GM19025 (cell line): ENCODE measurements at regions not wholly inside any gene's neighbourhood (a gene's known extent, or its start where the extent isn't known, plus 50 kb on each side); places are given as distances from the start of the nearest gene placed in this dataset.

Experiments used
- ATAC-seq: cut with Tn5 transposase; IDR thresholded peaks from one replicate; pipeline ENCODE4 v1.9.1; 2021; ENCODE audit warnings: mild to moderate bottlenecking, low read depth, moderate library complexity; ENCODE audit not compliant: unreplicated experiment

GRCh38 chr5:8234179-8234770 lies 365.3 kb downstream of the MTRR start:
- ATAC-seq: no peak

GRCh38 chr5:8238080-8238479 lies 369.1 kb downstream of the MTRR start:
- ATAC-seq: no peak

- ATAC-seq: no peak
Observed at GRCh38 chr5:8239198-8239597, 370.2 kb downstream of the MTRR start.

GRCh38 chr5:8239646-8240045 lies 370.7 kb downstream of the MTRR start:
- no peak for ATAC-seq

- ATAC-seq: no peak
Observed at GRCh38 chr5:8241076-8241475, 372.1 kb downstream of the MTRR start.

GRCh38 chr5:8241558-8241957 lies 372.6 kb downstream of the MTRR start:
- no peak for ATAC-seq

GRCh38 chr5:8247049-8247899 lies 378.3 kb downstream of the MTRR start:
- ATAC-seq: no peak

- no peak for ATAC-seq
Observed at GRCh38 chr5:8253376-8253775, 384.4 kb downstream of the MTRR start.

- ATAC-seq: no peak
Observed at GRCh38 chr5:8254674-8255073, 385.7 kb downstream of the MTRR start.

- ATAC-seq: no peak
Observed at GRCh38 chr5:8258801-8259200, 389.9 kb downstream of the MTRR start.

- ATAC-seq: no peak
Observed at GRCh38 chr5:8270246-8270645, 401.3 kb downstream of the MTRR start.

GRCh38 chr5:8280711-8281363 lies 411.9 kb downstream of the MTRR start:
- ATAC-seq: no peak

GRCh38 chr5:8288334-8288733 lies 419.4 kb downstream of the MTRR start:
- ATAC-seq: no peak

GRCh38 chr5:8288897-8289516 lies 420.1 kb downstream of the MTRR start:
- ATAC-seq: no peak

- ATAC-seq: no peak
Observed at GRCh38 chr5:8289779-8290178, 420.8 kb downstream of the MTRR start.

GRCh38 chr5:8290721-8291120 lies 421.8 kb downstream of the MTRR start:
- no peak for ATAC-seq

- no peak for ATAC-seq
Observed at GRCh38 chr5:8291641-8292040, 422.7 kb downstream of the MTRR start.

GRCh38 chr5:8295141-8295540 lies 426.2 kb downstream of the MTRR start:
- ATAC-seq: no peak

- ATAC-seq: no peak
Observed at GRCh38 chr5:8299716-8300115, 430.8 kb downstream of the MTRR start.

- no peak for ATAC-seq
Observed at GRCh38 chr5:8304341-8304740, 435.4 kb downstream of the MTRR start.

GRCh38 chr5:8306288-8306896 lies 437.4 kb downstream of the MTRR start:
- no peak for ATAC-seq
